Epidermal melanocyte (primary cell): ENCODE measurements at regions not wholly inside any gene's neighbourhood (a gene's known extent, or its start where the extent isn't known, plus 50 kb on each side); places are given as distances from the start of the nearest gene placed in this dataset.

ENCODE experiments used
- DNase-seq: peaks from one replicate; pipeline ENCODE4 v3.0.0; 2011; ENCODE audit warnings: low spot score; ENCODE audit not compliant: insufficient read length

GRCh38 chr1:228987736-228988506 lies 252.6 kb downstream of the RHOU start:
- DNase-seq = no peak

- no peak for DNase-seq
Observed at GRCh38 chr1:228988664-228989063, 253.4 kb downstream of the RHOU start.

GRCh38 chr1:228989176-228989575 lies 253.9 kb downstream of the RHOU start:
- no peak for DNase-seq

GRCh38 chr1:228989676-228989991 lies 254.4 kb downstream of the RHOU start:
- no peak for DNase-seq

- DNase-seq = no peak
Observed at GRCh38 chr1:228989992-228990827, 254.9 kb downstream of the RHOU start.

GRCh38 chr1:228990906-228991569 lies 255.8 kb downstream of the RHOU start:
- no peak for DNase-seq

GRCh38 chr1:228992044-228992443 lies 256.8 kb downstream of the RHOU start:
- DNase-seq = no peak

GRCh38 chr1:228992907-228993535 lies 257.7 kb downstream of the RHOU start:
- DNase-seq = no peak

- no peak for DNase-seq
Observed at GRCh38 chr1:228994676-228995594, 259.7 kb downstream of the RHOU start.

GRCh38 chr1:228996281-228996680 lies 261.0 kb downstream of the RHOU start:
- DNase-seq = no peak

GRCh38 chr1:228997721-228998144 lies 262.5 kb downstream of the RHOU start:
- no peak for DNase-seq

GRCh38 chr1:228998179-228998578 lies 262.9 kb downstream of the RHOU start:
- DNase-seq = no peak

- no peak for DNase-seq
Observed at GRCh38 chr1:228999446-229000170, 264.3 kb downstream of the RHOU start.

- no peak for DNase-seq
Observed at GRCh38 chr1:229000187-229000586, 264.9 kb downstream of the RHOU start.

- DNase-seq = no peak
Observed at GRCh38 chr1:229001467-229002011, 266.3 kb downstream of the RHOU start.

- DNase-seq = no peak
Observed at GRCh38 chr1:229002037-229002436, 266.8 kb downstream of the RHOU start.

GRCh38 chr1:229002451-229002960 lies 267.2 kb downstream of the RHOU start:
- no peak for DNase-seq

- DNase-seq = no peak
Observed at GRCh38 chr1:229003233-229004031, 267.5 kb upstream of the RAB4A start.
